Coronary artery (tissue), 2 donors: ENCODE measurements at regions not wholly inside any gene's neighbourhood (a gene's known extent, or its start where the extent isn't known, plus 50 kb on each side); places are given as distances from the start of the nearest gene placed in this dataset.

Experiments
- DNase-seq: peaks from one replicate; pipeline ENCODE4 v3.0.0-alpha.2; 2017; ENCODE audit warnings: low spot score
- H3K27ac ChIP-seq, 2 donors: fragments of 200-600 bp; sonication (generic); one replicate each; pipeline ENCODE4 v1.5.1; 2016 to 2019
- H3K4me3 ChIP-seq: fragments of 200-600 bp; sonication (generic); 2 replicates; pipeline ENCODE4 v1.5.1; 2016; ENCODE audit warnings: mild to moderate bottlenecking, moderate library complexity
- CTCF ChIP-seq: fragments of 200-600 bp; sonication (generic); IDR thresholded peaks from one replicate; pipeline ENCODE4 v1.5.1; 2019; ENCODE audit warnings: antibody characterized with exemption

DNA sequence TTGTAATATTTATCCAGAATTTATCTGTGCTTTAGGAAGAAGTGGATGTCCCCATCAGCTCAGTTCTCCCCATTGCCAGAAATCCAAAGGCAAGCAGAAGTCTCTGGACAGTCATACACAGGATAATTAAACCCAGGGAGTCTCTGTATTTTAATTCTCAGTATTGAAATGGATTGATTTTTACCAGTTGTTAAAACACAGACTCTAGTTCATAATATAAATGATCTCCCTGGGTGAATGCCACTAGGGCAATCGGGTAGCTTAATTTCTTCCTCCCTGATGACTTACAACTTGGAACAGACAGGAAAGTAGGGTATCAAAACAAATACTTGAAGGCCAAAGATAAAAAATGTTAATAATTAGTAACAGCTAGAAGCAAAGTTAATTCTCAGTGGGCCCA, 66.5 kb upstream of the DAP start:
- no peak for DNase-seq
- H3K4me3 ChIP-seq: no peak overlapping the region
- TF ChIP-seq CTCF: no peak
- H3K27ac ChIP-seq: peak overlapping the region in 1 of 2 donors; percentile 2

DNA sequence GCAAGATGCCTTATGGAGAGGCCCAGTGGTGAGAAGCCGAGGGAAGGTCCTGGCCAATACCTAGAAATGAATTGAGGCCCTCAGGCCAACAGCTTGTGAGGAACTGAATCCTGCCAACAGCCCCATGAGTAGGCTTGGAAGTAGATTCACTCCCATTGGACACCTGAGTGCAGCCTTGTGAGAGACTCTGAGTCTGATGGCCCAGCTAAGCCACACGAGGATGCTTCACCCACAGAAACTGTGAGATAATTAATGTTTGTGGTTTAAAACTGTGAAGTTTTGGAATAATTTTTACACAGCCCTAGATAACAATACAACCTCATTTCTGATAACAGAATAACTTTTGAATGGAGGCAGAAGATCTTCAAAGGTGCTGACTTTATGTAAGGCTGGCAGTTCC, 65.9 kb upstream of the DAP start:
- DNase-seq: no peak
- no peak for TF ChIP-seq CTCF
- H3K4me3 ChIP-seq: no peak overlapping the region
- peak overlapping the region in 1 of 2 donors; percentile 5 for H3K27ac ChIP-seq

DNA sequence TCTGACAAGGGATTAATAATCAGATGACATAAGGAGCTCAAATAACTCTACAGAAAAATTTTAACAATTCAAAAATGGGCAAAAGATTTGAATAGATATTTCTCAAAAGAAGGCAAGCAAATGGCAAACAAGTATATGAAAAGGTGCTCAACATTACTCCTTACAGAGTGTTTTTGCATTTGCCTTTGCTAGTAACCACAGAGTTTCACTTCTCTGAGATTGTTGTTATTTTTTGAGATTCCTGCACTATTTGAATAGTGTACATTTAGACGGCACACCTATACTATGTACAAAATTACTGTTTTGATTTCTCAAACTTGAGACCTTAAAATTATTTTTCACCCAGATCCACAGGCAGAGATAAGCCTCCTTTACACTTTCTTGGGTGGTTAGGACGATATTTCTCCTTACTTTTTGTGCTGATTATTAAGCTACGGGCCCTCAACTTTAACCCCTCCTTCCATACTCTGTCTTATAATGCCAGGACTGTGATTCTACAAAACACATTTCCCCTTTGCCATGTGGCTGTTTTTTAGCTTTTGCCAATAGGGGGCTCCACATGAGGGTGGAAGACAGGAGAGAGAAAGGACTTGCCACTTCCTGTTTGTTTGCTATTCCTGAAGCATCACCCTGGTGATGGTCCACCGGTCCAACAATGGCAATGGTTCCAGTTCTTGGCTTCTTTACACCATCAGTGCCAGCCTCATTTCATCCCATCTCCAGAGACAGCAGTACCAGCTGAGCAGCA, 65.0 kb upstream of the DAP start:
- H3K27ac ChIP-seq: no peak overlapping the region
- DNase-seq: no peak
- H3K4me3 ChIP-seq: no peak overlapping the region
- no peak for TF ChIP-seq CTCF

GRCh38 chr5:10812218-10812617, 51.2 kb upstream of the DAP start:
- Histone ChIP-seq H3K27ac (no peak overlapping the region), H3K4me3 (no peak overlapping the region)
- no peak for DNase-seq
- no peak for TF ChIP-seq CTCF
